Astrocyte of the cerebellum (primary cell): ENCODE measurements at regions not wholly inside any gene's neighbourhood (a gene's known extent, or its start where the extent isn't known, plus 50 kb on each side); places are given as distances from the start of the nearest gene placed in this dataset.

Source experiments
- DNase-seq: peaks from one replicate; pipeline ENCODE4 v3.0.0-alpha.2; 2011; ENCODE audit warnings: low read depth
- H3K4me3 ChIP-seq: 2 replicates; pipeline ENCODE4 v1.5.1; 2011; ENCODE audit warnings: mild to moderate bottlenecking, low read depth, low read length, moderate library complexity
- CTCF ChIP-seq: IDR thresholded peaks from 2 replicates; pipeline ENCODE4 v1.5.1; 2012; ENCODE audit warnings: low read length, low read depth, moderate library complexity, mild to moderate bottlenecking; ENCODE audit errors: missing control alignments
- in situ Hi-C: cut with HindIII; loops from 2 replicates; pipeline ENCODE4 v1.10.0; 2017; ENCODE audit warnings: low sequenced_read_pairs

DNA sequence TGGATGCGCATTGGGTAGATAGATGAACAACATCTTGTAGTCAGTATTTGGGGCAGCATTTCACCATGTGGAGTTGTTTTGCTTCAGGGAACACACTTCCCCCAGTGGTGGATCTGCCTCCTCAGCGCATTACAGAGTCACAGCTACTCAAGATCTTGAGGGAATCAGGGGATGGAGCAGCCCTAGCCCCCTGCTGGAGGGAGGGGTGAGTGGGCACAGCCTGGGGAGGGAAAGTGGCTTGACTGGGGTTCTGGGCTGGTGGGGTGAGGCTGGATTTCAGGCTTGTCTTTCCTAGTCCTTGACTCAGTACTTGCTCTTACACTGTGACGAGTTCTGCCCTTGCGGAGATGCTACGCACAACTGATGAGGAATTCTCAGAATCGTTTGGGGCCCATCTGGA is 271.0 kb upstream of the HS6ST1 start:
- in situ Hi-C loops = no loop called here
- peak; percentile 14 for TF ChIP-seq CTCF
- no peak for DNase-seq
- no peak overlapping the region for H3K4me3 ChIP-seq

DNA sequence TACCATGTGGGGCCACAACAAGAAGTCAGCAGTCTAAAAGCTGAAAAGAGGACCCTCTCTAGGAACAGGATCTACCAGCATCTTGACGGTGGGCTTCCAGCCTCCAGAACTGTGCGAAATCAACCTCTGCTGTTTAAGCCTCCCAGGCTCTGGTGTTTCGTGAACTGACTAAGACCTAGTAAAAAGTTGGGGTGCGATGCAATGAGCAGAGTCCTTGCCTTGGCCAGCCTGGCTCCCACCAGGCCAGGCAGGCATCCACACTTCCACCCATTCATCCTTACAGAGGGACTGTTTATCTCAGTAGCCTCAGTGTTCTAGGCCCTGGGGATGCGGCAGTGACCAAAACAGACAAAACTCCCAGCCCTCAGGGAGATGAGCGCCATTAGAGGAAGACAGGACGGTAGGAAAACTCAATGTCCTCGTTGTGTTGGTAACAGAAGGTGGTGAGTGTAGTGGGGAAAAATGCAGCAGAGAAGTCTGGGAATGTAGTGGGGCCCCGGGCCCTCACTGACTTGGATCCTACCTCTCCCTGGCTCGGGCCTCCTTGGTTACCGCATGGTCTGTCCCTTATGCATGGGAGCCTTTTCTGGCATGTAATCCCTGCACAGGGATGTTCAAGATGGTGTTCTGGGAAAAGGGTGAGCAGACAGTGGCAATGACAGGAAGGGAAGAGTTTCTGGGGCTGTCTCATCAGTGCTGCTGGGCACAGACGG is 271.8 kb upstream of the HS6ST1 start:
- H3K4me3 ChIP-seq = no peak overlapping the region
- in situ Hi-C loops = no loop called here
- DNase-seq = no peak
- TF ChIP-seq CTCF = no peak

GRCh38 chr2:128591022-128591860 is 272.6 kb upstream of the HS6ST1 start:
- DNase-seq = no peak
- TF ChIP-seq CTCF = no peak
- H3K4me3 ChIP-seq = no peak overlapping the region
- in situ Hi-C loops = no loop called here

GRCh38 chr2:128591861-128592822 is 273.5 kb upstream of the HS6ST1 start:
- TF ChIP-seq CTCF = no peak
- no peak for DNase-seq
- H3K4me3 ChIP-seq = no peak overlapping the region
- in situ Hi-C loops = no loop called here

DNA sequence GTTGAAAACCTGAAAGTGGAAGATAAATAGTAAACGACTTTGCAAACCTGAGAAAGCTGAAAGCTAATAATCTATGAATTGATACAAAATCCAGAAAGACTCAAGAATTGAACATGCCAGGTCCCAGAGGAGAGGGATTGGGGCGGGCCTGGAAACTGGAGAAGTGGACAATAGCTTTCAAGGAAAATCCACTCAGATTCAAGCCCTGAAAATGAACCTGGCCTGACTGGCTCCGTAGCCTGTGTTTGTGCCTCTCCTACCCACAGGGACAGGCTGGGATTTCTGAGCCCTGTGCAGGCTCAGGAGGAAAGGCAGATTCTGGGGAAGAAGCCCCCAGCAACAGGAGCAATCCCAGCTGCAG is 274.8 kb upstream of the HS6ST1 start:
- in situ Hi-C loops = no loop called here
- H3K4me3 ChIP-seq = no peak overlapping the region
- no peak for DNase-seq
- TF ChIP-seq CTCF = no peak
